Liver (tissue), 3 donors: ENCODE measurements at regions not wholly inside any gene's neighbourhood (a gene's known extent, or its start where the extent isn't known, plus 50 kb on each side); places are given as distances from the start of the nearest gene placed in this dataset.

ENCODE experiments used
- ATF3 ChIP-seq: IDR thresholded peaks from 2 replicates; pipeline ENCODE4 v1.6.1; 2016; ENCODE audit warnings: antibody characterized with exemption
- CTCF ChIP-seq: fragments of 150-350 bp; IDR thresholded peaks from 2 replicates; pipeline ENCODE4 v1.5.1; 2017; ENCODE audit warnings: improper control_type of control experiment, low read depth, low read length; ENCODE audit not compliant: missing input control
- FOXA1 ChIP-seq: IDR thresholded peaks from 2 replicates; pipeline ENCODE4 v1.6.1; 2016; ENCODE audit warnings: antibody characterized with exemption
- GABPA ChIP-seq, 2 donors: IDR thresholded peaks in 1 of 2; conservative IDR thresholded peaks in 1 of 2; 2 replicates each; pipeline ENCODE4 v1.6.1; 2016; ENCODE audit warnings: antibody characterized with exemption in 2 of 2, mild to moderate bottlenecking in 1 of 2, moderate library complexity in 1 of 2
- JUND ChIP-seq, 2 donors: IDR thresholded peaks; 2 replicates each; pipeline ENCODE4 v1.6.1; 2016; ENCODE audit warnings: antibody characterized with exemption in 2 of 2
- MAX ChIP-seq: IDR thresholded peaks from 2 replicates; pipeline ENCODE4 v1.6.1; 2016; ENCODE audit warnings: antibody characterized with exemption
- RAD21 ChIP-seq, 2 donors: IDR thresholded peaks; 2 replicates each; pipeline ENCODE4 v1.6.1; 2016; ENCODE audit warnings: antibody characterized with exemption in 2 of 2, mild to moderate bottlenecking in 2 of 2
- REST ChIP-seq: IDR thresholded peaks from 2 replicates; pipeline ENCODE4 v1.6.1; 2016; ENCODE audit warnings: antibody characterized with exemption, mild to moderate bottlenecking
- SP1 ChIP-seq: IDR thresholded peaks from 2 replicates; pipeline ENCODE4 v1.6.1; 2018; ENCODE audit warnings: antibody characterized with exemption, mild to moderate bottlenecking
- YY1 ChIP-seq: IDR thresholded peaks from 2 replicates; pipeline ENCODE4 v1.6.1; 2016; ENCODE audit warnings: antibody characterized with exemption, mild to moderate bottlenecking
- donor health status: healthy.
- donor health status: healthy.

GRCh38 chr5:112663146-112663545 is 74.5 kb upstream of the APC start:
- TF ChIP-seq RAD21 (IDR thresholded peaks at IDR 0.05) (no peak), CTCF (no peak), YY1 (no peak), FOXA1 (no peak), GABPA (IDR thresholded peaks at IDR 0.05 in 1 of 2, conservative IDR thresholded peaks at IDR 0.05 in 1 of 2) (no peak), JUND (IDR thresholded peaks at IDR 0.05) (no peak), SP1 (no peak), REST (no peak), MAX (no peak), ATF3 (no peak)
